GM13977 (cell line): ENCODE measurements at regions not wholly inside any gene's neighbourhood (a gene's known extent, or its start where the extent isn't known, plus 50 kb on each side); places are given as distances from the start of the nearest gene placed in this dataset.

Source experiments
- DNase-seq: peaks from one replicate; pipeline ENCODE4 v3.0.0; 2012; ENCODE audit warnings: low spot score
- CTCF ChIP-seq: IDR thresholded peaks from 2 replicates; pipeline ENCODE4 v1.5.1; 2012; ENCODE audit warnings: mild to moderate bottlenecking, control low read depth; ENCODE audit not compliant: insufficient read depth; ENCODE audit errors: extremely low read depth, missing control alignments
- in situ Hi-C: fragments of 300-500 bp; cut with MboI; formaldehyde crosslinking; loops from one replicate; pipeline ENCODE4 v1.12.0; 2022; ENCODE audit warnings: low sequenced_read_pairs, low pct_unique_long_range_greater_than_20kb, mixed read lengths, inconsistent platforms; ENCODE audit not compliant: unreplicated experiment

- in situ Hi-C loops, result no loop called here
- no peak for TF ChIP-seq CTCF
- DNase-seq, result no peak
Measured at GRCh38 chr9:87122947-87123685, 175.8 kb upstream of the GAS1 start.

GRCh38 chr9:87123830-87124229, 176.5 kb upstream of the GAS1 start:
- in situ Hi-C loops, result no loop called here

GRCh38 chr9:87125819-87126218, 178.5 kb upstream of the GAS1 start:
- in situ Hi-C loops, result no loop called here

More at GRCh38 chr9:87123830-87124229, 176.5 kb upstream of the GAS1 start:
- no peak for DNase-seq
- no peak for TF ChIP-seq CTCF

GRCh38 chr9:87127543-87127942, 180.2 kb upstream of the GAS1 start:
- DNase-seq, result no peak
- in situ Hi-C loops, result no loop called here
- no peak for TF ChIP-seq CTCF

More at GRCh38 chr9:87125819-87126218, 178.5 kb upstream of the GAS1 start:
- DNase-seq, result no peak
- no peak for TF ChIP-seq CTCF

- no peak for DNase-seq
- in situ Hi-C loops, result no loop called here
- TF ChIP-seq CTCF, result no peak
Measured at GRCh38 chr9:87127978-87128614, 180.8 kb upstream of the GAS1 start.

GRCh38 chr9:87128844-87129493, 181.7 kb upstream of the GAS1 start:
- in situ Hi-C loops, result no loop called here
- DNase-seq, result no peak
- no peak for TF ChIP-seq CTCF
